HG02763 (cell line): ENCODE measurements at regions not wholly inside any gene's neighbourhood (a gene's known extent, or its start where the extent isn't known, plus 50 kb on each side); places are given as distances from the start of the nearest gene placed in this dataset.
"Not testable (repeated sequence)": the region's sequence is repeated elsewhere in the genome, so short reads cannot be mapped to it uniquely, and the experiment has no call there.

Experiments
- ATAC-seq: cut with Tn5 transposase; IDR thresholded peaks from one replicate; pipeline ENCODE4 v1.9.1; 2021; ENCODE audit warnings: mild to moderate bottlenecking, moderate library complexity; ENCODE audit not compliant: unreplicated experiment

DNA sequence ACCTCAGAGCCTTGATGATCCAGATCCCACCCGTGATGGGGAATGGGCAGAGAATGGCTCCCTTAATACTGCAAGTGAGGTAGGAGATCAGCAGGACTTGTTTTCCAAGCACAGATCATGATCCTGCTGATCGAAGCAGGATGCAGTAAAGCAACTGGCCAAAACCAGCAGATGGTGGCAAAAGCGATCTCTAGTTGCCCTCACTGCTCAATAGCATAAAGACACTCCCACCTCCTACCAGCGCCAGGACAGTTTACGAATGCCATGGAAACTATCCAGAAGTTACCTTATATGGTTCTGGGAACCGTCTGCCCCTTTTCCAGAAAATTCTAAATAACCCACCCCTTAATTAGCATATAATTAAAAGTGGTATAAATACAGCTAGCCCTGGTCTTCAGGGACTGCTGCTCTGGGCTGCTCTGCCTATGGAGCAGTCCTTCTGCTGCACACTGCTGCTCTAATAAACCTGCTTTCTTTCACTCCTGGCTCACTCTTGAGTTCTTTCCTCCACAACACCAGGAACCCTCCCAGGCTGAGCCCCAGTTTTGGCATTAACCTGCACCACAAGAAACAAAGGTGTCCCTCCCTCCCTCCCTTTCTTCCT is 415.8 kb downstream of the PREX1 start:
- ATAC-seq: no peak

DNA sequence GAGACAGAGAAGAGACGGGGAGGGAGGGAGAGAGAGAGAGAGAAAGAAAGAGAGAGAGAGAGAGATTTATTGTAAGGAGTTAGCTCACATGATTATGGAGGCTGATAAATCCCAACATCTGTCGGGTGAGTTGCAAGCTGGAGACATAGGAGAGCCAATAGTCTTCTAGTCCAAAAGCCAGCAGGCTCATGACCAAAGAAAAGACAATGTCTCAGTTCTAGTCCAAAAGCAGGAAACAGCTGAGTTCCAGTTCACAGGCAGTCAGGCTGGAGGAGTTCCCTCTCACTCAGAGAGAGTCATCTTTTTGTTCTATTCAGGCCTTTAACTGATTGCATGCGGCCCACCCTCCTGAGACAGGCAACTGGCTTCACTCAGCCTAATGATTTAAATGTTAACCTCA is 416.6 kb downstream of the PREX1 start:
- ATAC-seq: no peak

DNA sequence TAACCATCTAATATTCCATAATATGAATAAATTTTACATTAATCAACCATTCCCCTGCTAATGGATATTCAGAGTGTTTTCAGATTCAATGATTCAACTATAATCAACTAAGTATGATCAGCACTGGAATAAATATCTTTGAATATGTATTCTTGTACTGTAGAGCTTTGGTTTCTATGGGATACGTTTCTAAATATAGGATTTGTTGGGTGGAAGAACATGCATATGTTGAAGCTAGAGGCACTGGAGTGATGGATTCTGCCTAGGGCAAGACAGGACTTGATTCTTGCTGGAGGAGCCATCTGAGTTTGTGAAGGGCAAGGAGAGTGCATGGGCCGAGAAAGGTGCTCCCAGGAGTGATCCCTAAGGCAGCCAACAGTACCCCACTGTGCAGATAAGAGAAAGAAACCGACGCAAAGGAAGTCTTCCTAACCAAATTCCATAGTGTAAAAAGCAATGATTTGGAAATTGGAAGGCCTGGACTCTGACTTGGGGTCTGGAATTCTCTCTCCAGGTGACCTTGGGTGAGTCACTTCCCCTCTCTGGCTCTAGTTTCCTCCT is 418.7 kb downstream of the PREX1 start:
- ATAC-seq: no peak

- no peak for ATAC-seq
These were observed 420.1 kb downstream of the PREX1 start for GRCh38 chr20:48407710-48408109.

- no peak for ATAC-seq
These were observed 420.9 kb downstream of the PREX1 start for GRCh38 chr20:48406912-48407340.

DNA sequence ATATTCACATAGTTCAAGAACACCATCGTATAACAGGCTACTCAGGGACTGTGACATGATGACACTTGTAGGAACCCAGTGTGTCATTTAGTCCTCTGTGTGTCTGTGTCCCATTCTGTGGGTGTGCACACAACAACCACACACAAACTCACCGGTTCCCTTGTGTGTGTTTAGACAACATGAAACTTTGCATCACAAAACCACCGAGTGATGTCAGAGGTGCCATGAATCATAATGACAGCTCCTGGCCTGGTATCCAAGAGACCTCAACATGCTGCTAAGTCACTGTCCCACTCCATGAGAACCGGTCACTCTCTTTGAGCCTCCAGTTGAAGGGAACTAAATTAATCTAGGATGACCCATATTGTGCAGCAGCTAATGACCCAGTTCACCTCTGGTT is 421.3 kb downstream of the PREX1 start:
- no peak for ATAC-seq

GRCh38 chr20:48405909-48406308 is 421.9 kb downstream of the PREX1 start:
- no peak for ATAC-seq

- no peak for ATAC-seq
These were observed 423.2 kb downstream of the PREX1 start for GRCh38 chr20:48404598-48404997.

DNA sequence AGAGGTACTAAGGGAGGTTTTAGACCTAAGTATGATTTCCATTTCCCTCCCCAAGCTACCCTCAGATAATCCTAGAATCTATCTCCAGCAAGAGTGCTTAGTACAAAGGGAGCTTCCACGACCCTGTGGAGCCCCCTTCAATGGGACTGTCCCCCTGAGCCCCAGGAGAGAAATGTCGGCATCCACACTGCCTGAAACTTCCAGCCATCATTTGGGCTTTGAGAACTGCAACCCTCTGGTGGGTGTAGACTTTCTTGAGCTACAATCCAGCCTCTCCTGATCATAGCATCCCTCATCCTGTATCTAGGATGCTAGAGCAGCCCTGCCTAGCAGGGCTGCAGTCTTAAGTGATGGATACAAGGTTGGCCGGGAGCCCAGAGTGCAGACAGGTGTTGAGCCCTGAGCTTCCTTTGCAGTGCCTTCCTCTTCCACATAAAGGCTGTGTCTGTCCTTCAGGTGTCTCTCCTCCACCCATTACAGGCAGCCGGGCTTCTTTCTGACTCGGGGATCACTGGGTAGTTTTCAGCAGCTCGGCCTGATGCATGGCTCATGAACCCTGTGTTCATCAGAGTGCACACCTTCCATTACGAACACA is 424.5 kb downstream of the PREX1 start:
- no peak for ATAC-seq

- ATAC-seq: no peak
These were observed 426.4 kb downstream of the PREX1 start for GRCh38 chr20:48401359-48401758.

DNA sequence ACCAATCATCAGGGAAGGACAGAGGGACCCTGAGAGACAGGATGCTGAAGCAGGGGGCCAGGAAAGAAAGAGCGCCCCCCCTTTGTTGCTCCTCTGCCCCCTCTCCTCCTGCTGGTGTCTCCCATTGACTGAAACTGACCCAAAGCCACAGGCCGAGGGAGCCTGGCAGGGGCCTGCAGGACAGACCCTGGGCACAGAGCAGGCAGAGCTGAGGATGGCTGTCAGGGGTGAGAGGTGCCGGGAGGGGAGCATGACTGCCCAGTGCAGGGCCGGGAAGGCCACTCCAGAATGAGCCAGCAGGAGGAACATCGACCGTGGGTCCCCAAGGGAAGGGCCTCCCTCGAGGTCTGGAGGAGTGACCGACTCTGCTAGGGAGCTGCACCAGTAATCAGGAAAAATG is 427.8 kb downstream of the PREX1 start:
- no peak for ATAC-seq

GRCh38 chr20:48398506-48399449 is 429.0 kb downstream of the PREX1 start:
- ATAC-seq: no peak

GRCh38 chr20:48396981-48397861 is 430.6 kb downstream of the PREX1 start:
- ATAC-seq: not testable (repeated sequence)

GRCh38 chr20:48395816-48396546 is 431.8 kb downstream of the PREX1 start:
- no peak for ATAC-seq

- ATAC-seq: no peak
These were observed 433.3 kb downstream of the PREX1 start for GRCh38 chr20:48394415-48395081.

DNA sequence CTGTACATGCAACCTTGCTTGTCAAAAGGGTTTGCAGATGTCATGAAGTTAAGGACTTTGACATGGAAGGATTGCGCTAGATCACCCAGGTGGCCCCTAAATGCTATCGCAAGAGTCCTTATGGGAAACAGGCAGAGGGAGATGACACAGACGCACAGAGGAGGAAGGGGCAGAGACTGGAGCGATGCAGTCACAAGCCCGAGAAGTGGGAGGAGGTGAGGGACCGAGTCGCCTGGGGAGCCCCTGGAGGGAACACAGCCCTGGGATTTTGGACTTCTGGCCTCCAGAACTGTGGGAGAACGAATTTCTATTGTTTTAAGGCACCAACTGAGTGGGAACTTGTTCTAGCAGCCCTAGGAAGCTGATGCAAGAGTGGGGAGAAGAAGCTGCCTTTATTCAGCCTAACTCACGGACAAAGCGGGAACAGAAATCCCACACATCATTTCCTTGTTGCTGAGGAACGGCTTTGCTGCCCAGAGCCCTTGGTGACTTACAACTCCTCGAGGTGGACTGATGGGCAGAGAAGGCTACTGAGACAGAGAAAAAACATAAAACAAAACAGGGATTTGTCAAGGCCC is 434.0 kb downstream of the PREX1 start:
- no peak for ATAC-seq

GRCh38 chr20:48393311-48393685 is 434.5 kb downstream of the PREX1 start:
- no peak for ATAC-seq

- no peak for ATAC-seq
These were observed 435.1 kb downstream of the PREX1 start for GRCh38 chr20:48392407-48393310.
